GM10266 (cell line): ENCODE measurements at regions not wholly inside any gene's neighbourhood (a gene's known extent, or its start where the extent isn't known, plus 50 kb on each side); places are given as distances from the start of the nearest gene placed in this dataset.

Experiments
- DNase-seq: peaks from one replicate; pipeline ENCODE4 v3.0.0; 2012; ENCODE audit errors: extremely low spot score
- CTCF ChIP-seq: IDR thresholded peaks from 2 replicates; pipeline ENCODE4 v1.5.1; 2012; ENCODE audit warnings: mild to moderate bottlenecking, low read depth; ENCODE audit not compliant: control insufficient read depth, insufficient read depth; ENCODE audit errors: missing control alignments

- DNase-seq: no peak
- TF ChIP-seq CTCF: no peak
Observed at GRCh38 chr11:70486731-70487130, 88.4 kb downstream of the CTTN start.

GRCh38 chr11:70487160-70487559, 88.8 kb downstream of the CTTN start:
- TF ChIP-seq CTCF: no peak
- DNase-seq: no peak

GRCh38 chr11:70487756-70488155, 89.4 kb downstream of the CTTN start:
- no peak for TF ChIP-seq CTCF

GRCh38 chr11:70488171-70488703, 89.9 kb downstream of the CTTN start:
- no peak for TF ChIP-seq CTCF
- DNase-seq: no peak

More at GRCh38 chr11:70487756-70488155, 89.4 kb downstream of the CTTN start:
- DNase-seq: no peak

GRCh38 chr11:70489276-70489675, 90.9 kb downstream of the CTTN start:
- TF ChIP-seq CTCF: no peak
- DNase-seq: no peak

GRCh38 chr11:70490208-70490607, 91.9 kb downstream of the CTTN start:
- DNase-seq: peak; percentile 67
- no peak for TF ChIP-seq CTCF

- DNase-seq: no peak
- TF ChIP-seq CTCF: no peak
Observed at GRCh38 chr11:70490723-70491558, 92.6 kb downstream of the CTTN start.
